Activated T-cell treated with anti-CD3 and anti-CD28 coated beads, Interleukin-2, amount 50 U/mL, for 24 hours (primary cell): ENCODE measurements at regions not wholly inside any gene's neighbourhood (a gene's known extent, or its start where the extent isn't known, plus 50 kb on each side); places are given as distances from the start of the nearest gene placed in this dataset.

ENCODE experiments used
- DNase-seq: peaks from one replicate; pipeline ENCODE4 v3.0.0-alpha.2; 2020
- H3K27ac Mint-ChIP-seq: 2 replicates; pipeline ENCODE4 v1.8.0; 2020; ENCODE audit warnings: mild to moderate bottlenecking, mixed read lengths
- H3K27me3 Mint-ChIP-seq: 2 replicates; pipeline ENCODE4 v1.8.0; 2020; ENCODE audit warnings: mixed read lengths
- H3K36me3 Mint-ChIP-seq: 2 replicates; pipeline ENCODE4 v1.8.0; 2020; ENCODE audit warnings: low read depth, mixed read lengths
- H3K4me1 Mint-ChIP-seq: 2 replicates; pipeline ENCODE4 v1.8.0; 2020; ENCODE audit warnings: low read depth, mixed read lengths
- H3K4me3 Mint-ChIP-seq: 2 replicates; pipeline ENCODE4 v1.8.0; 2020; ENCODE audit warnings: mild to moderate bottlenecking, moderate library complexity, mixed read lengths
- H3K9me3 Mint-ChIP-seq: 2 replicates; pipeline ENCODE4 v1.8.0; 2020; ENCODE audit warnings: mixed read lengths

DNA sequence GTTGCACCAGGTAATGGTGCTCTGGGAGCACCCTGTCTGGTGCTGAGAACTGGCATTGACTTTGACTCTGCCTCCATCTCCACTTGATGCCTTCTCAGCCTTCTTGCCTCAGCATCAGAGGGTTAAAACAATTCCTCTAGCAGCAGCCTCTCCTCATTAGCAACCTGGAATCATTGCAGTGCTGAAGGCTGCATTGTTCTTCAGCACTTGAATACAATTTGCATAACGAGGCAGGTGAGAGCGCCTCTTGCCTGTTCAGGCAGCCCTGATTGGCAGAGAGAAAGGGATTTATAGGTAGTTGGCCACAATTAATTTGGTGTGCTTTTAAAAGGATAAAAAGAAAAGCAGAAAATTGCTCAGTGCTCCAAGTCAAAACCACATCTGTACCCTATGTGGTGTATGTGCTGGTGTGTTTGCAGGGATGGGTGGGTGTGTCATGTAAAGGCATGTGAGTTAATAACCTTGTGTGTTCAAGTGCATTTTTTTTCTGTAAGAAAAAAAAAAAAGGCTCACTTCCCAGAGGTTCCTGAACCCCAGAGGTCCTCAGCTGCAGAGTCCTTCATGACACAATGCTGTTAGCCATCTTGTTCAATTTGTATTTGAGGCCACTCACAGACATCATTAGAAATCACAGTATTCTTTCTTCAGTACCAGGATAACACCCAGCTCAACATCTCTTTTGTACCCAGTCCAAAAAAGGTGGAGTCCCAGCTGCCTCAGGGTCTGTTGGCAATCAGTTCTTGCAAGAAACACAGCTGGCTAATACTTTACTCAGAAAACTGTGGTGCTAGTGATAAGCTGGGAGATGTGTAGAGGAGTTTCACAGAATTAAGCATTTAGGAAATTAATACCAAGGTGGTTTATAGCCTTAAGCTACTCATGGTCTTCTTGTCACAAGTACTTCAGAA lies 385.6 kb downstream of the GRIN2B start:
- no peak overlapping the region for H3K27ac Mint-ChIP-seq
- no peaks in the 10 kb centered on the region for H3K36me3 Mint-ChIP-seq
- H3K9me3 Mint-ChIP-seq: no peaks in the 10 kb centered on the region
- no peak overlapping the region for H3K4me3 Mint-ChIP-seq
- H3K27me3 Mint-ChIP-seq: peaks cover 6% of the 10 kb centered on the region
- no peaks in the 10 kb centered on the region for H3K4me1 Mint-ChIP-seq
- DNase-seq: no peak

GRCh38 chr12:13594731-13595514 lies 386.5 kb downstream of the GRIN2B start:
- Mint-ChIP-seq H3K27me3 (peaks cover 6% of the 10 kb centered on the region), H3K27ac (no peak overlapping the region), H3K4me1 (no peaks in the 10 kb centered on the region), H3K36me3 (no peaks in the 10 kb centered on the region), H3K4me3 (no peak overlapping the region), H3K9me3 (no peaks in the 10 kb centered on the region)
- DNase-seq: no peak

DNA sequence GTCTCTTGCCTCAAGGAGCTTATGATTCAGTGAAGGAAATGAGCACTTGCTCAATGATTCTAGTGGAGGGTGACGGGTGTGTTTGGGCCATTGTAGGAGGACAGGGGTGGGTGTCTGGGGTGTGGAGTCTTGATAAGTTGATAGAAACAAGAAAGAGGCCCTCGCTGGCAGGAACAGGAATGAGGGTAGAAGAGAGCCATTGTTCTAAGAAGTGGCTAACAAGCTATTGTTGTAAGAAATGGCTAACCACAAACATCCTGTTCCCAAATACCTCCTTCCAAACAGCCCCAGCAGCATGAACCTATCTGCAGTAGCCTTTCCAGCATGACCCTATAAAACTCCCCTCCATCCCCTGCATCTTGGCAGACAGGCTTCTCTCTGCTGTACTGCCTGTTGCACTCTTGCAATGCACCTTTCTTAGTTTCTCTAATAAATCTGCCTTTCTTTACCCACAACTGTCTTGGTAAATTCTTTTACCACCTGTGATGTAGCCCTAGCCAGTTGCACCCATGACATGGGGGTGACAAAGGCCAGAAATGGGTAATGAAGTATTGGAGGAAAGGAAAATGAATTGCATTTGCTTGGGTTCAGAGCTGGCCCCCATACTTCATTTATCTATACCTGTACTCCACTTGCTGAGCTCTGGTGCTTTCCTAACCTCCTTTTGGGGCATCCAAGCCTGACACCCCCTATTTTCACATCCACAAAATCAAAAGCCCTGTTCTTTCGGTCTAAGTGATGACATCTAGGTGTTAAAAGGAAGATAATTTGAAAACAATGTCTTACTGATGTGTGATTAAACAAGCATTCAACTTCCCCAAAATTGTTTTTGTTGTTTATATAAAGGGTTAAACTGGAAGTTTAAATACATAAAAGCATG lies 389.1 kb downstream of the GRIN2B start:
- DNase-seq: no peak
- Mint-ChIP-seq H3K9me3 (no peaks in the 10 kb centered on the region), H3K4me1 (no peaks in the 10 kb centered on the region), H3K27me3 (no peaks in the 10 kb centered on the region), H3K27ac (no peak overlapping the region), H3K4me3 (no peak overlapping the region), H3K36me3 (no peaks in the 10 kb centered on the region)

DNA sequence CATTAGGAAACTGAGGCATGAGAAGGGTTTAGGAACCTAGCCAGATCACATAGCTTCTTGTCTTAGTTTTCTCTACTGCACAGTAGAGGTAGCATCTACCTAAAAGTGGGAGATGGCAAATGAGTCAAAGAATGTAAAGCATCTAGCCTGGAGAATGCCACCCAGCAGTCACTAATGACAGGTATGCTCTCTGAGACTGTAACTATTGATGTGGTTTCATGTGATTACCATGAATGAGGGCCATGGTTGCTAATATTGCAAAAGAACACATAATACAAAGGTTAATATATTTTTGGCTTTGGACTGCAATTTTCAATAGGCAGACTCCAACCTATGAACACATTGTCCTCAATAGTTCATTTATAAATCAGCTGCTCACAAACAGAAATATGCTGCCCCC lies 389.9 kb downstream of the GRIN2B start:
- H3K27me3 Mint-ChIP-seq: no peaks in the 10 kb centered on the region
- no peaks in the 10 kb centered on the region for H3K4me1 Mint-ChIP-seq
- H3K4me3 Mint-ChIP-seq: no peak overlapping the region
- H3K36me3 Mint-ChIP-seq: no peaks in the 10 kb centered on the region
- no peaks in the 10 kb centered on the region for H3K9me3 Mint-ChIP-seq
- no peak for DNase-seq
- no peak overlapping the region for H3K27ac Mint-ChIP-seq

DNA sequence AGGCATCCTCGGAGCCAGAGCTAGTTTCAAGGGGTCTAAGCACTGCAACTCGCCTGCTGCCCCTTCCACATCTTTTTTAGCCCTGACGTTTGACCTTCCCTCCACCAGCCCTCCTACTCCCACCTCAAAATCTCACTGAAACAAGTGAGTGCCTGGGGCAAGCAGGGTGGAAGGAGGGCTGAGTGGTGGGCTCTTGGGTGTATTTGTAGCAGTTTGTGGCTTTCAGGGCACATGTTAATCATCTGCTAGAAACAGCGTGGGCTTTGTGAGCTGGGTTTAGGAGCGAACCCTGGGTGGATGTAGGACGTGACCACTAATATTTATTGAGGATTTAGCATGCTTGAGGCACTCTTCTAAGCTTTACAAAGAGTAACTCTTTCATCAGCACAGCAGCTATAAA lies 390.3 kb downstream of the GRIN2B start:
- Mint-ChIP-seq H3K4me3 (no peak overlapping the region), H3K4me1 (no peaks in the 10 kb centered on the region), H3K9me3 (no peaks in the 10 kb centered on the region), H3K27ac (no peak overlapping the region), H3K36me3 (no peaks in the 10 kb centered on the region), H3K27me3 (no peaks in the 10 kb centered on the region)
- DNase-seq: no peak

DNA sequence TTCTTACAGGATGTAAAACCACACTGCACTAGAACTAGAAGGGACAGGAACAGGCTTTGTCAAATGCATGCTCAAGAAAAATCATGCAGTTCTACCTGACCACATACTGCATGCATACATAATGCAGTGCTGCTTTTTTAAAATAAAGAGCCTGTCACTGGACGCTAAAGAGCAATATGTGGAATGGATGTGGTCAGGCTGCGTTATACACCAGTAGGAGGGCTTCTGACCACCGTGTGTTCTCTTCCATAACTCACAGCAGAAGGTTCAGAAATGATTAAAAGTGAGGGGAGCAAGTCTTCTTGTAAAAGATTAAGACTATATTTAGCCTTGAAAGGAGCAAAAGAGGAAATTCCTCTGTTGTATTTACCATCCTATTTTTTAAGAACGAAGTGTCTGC lies 392.0 kb downstream of the EMP1 start:
- no peak overlapping the region for H3K27ac Mint-ChIP-seq
- H3K36me3 Mint-ChIP-seq: no peaks in the 10 kb centered on the region
- no peaks in the 10 kb centered on the region for H3K4me1 Mint-ChIP-seq
- no peak overlapping the region for H3K4me3 Mint-ChIP-seq
- H3K27me3 Mint-ChIP-seq: no peaks in the 10 kb centered on the region
- no peaks in the 10 kb centered on the region for H3K9me3 Mint-ChIP-seq
- DNase-seq: no peak

GRCh38 chr12:13587721-13588390 lies 391.3 kb downstream of the EMP1 start:
- no peaks in the 10 kb centered on the region for H3K9me3 Mint-ChIP-seq
- no peak overlapping the region for H3K27ac Mint-ChIP-seq
- H3K36me3 Mint-ChIP-seq: no peaks in the 10 kb centered on the region
- DNase-seq: no peak
- no peak overlapping the region for H3K4me3 Mint-ChIP-seq
- H3K4me1 Mint-ChIP-seq: no peaks in the 10 kb centered on the region
- no peaks in the 10 kb centered on the region for H3K27me3 Mint-ChIP-seq

DNA sequence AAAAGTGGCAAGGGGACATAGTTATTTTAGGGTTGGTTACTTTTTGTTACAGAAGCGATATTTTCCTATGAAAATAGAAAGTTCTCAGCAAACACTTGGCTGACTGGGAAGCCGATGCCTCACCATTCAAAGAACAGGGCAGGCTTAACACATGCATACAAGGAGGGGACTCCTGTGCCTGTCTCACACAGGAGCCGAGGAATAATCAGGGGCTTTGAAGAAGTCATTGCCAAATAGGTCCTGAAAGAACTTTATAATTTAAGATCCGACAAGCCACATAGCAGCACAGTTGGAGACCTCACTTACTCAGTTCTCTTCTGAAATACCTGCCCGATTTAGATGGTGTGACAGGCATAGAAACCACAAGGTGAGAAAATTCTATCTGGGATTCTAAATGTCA lies 389.8 kb downstream of the EMP1 start:
- H3K4me3 Mint-ChIP-seq: no peak overlapping the region
- no peaks in the 10 kb centered on the region for H3K9me3 Mint-ChIP-seq
- H3K27ac Mint-ChIP-seq: no peak overlapping the region
- no peak for DNase-seq
- no peaks in the 10 kb centered on the region for H3K4me1 Mint-ChIP-seq
- no peaks in the 10 kb centered on the region for H3K27me3 Mint-ChIP-seq
- H3K36me3 Mint-ChIP-seq: no peaks in the 10 kb centered on the region

- no peak for DNase-seq
- Mint-ChIP-seq H3K4me1 (no peaks in the 10 kb centered on the region), H3K27me3 (no peaks in the 10 kb centered on the region), H3K9me3 (no peaks in the 10 kb centered on the region), H3K4me3 (no peak overlapping the region), H3K36me3 (no peaks in the 10 kb centered on the region), H3K27ac (no peak overlapping the region)
Observed at GRCh38 chr12:13584541-13584940, 388.0 kb downstream of the EMP1 start.

DNA sequence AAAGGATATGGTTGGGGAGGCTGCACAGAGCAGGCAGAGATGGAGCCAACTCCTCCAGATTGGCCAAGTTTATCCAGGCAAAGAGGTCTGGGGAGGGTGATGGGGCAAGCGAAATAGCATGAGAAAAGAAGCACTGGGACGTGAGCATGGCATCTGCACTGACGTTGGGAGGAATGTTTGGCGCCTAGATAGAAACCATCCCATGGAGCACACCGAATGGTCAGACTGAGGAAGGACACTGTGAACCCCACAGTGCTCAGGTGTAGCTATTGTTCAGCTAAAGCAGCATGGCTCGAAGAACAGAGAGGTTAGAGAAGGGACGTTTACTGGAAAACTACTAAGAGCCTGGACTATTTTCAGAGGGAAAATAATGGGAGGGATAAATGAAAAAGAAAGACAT lies 387.1 kb downstream of the EMP1 start:
- H3K4me1 Mint-ChIP-seq: no peaks in the 10 kb centered on the region
- no peak overlapping the region for H3K27ac Mint-ChIP-seq
- H3K4me3 Mint-ChIP-seq: no peak overlapping the region

DNA sequence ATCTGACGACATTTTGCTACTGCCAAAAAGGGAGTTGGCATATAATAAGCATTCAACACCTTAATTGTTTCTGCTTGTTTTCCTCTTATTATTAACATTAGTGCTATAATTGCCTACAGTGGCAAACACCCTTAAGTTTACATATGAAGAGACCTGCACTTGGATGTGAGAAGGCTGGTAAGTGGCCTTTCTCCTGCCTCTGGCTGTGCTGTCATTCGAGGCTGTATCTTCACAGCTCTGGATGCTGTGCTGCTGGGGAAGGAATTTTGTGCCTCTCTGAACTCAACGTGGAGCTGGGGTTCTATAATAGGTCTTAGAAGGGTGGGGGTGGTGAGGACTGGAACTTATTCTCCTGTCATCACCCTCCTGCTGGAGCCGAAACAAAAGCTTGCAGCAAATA lies 385.9 kb downstream of the EMP1 start:
- no peak overlapping the region for H3K4me3 Mint-ChIP-seq
- DNase-seq: no peak
- H3K27ac Mint-ChIP-seq: no peak overlapping the region
- no peaks in the 10 kb centered on the region for H3K36me3 Mint-ChIP-seq
- H3K9me3 Mint-ChIP-seq: no peaks in the 10 kb centered on the region
- H3K27me3 Mint-ChIP-seq: no peaks in the 10 kb centered on the region
- H3K4me1 Mint-ChIP-seq: no peaks in the 10 kb centered on the region

More for the DNA sequence above, 387.1 kb downstream of the EMP1 start:
- DNase-seq: no peak
- H3K9me3 Mint-ChIP-seq: no peaks in the 10 kb centered on the region
- no peaks in the 10 kb centered on the region for H3K36me3 Mint-ChIP-seq
- H3K27me3 Mint-ChIP-seq: no peaks in the 10 kb centered on the region

DNA sequence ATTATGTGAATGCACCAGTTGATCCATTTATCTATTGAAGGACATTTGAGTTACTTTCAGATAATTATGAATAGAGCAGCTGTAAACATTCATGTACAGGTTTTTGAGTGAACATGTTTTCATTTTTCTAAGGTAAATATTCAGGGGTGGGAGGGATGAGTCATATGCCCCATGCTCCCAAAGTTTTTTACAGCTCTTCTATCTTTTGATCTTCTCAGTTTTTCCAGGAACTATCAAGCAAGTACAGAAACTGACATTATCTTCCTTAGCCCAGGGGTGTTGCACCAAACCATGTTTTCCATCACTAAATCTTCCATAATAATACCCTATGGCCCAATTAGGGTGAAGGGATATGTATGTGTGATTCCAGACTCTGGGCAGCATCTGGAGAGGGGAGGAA lies 384.5 kb downstream of the EMP1 start:
- Mint-ChIP-seq H3K27ac (no peak overlapping the region), H3K4me1 (no peaks in the 10 kb centered on the region), H3K36me3 (no peaks in the 10 kb centered on the region), H3K4me3 (no peak overlapping the region), H3K9me3 (no peaks in the 10 kb centered on the region), H3K27me3 (no peaks in the 10 kb centered on the region)
- DNase-seq: no peak

DNA sequence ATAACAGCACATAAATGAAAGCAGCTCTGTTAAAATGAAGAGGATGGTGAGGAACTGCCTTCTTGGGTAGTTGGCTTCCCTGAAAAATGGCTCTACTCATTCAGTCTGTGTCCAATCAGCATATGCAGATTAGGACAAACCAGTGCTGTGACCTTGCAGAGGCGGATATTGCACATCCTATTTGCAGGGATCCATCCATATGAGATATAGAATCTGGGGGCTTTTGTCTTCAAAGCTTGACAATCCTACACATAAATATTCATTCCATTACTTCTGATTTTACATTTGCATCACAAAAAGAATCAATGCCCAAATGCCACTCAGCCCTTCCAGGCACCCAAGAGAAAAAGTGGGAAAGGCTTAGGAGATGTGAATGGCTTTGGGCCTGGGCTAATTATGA lies 383.7 kb downstream of the EMP1 start:
- Mint-ChIP-seq H3K27me3 (no peaks in the 10 kb centered on the region), H3K4me1 (no peaks in the 10 kb centered on the region), H3K4me3 (no peak overlapping the region), H3K36me3 (no peaks in the 10 kb centered on the region), H3K9me3 (no peaks in the 10 kb centered on the region), H3K27ac (no peak overlapping the region)
- no peak for DNase-seq

DNA sequence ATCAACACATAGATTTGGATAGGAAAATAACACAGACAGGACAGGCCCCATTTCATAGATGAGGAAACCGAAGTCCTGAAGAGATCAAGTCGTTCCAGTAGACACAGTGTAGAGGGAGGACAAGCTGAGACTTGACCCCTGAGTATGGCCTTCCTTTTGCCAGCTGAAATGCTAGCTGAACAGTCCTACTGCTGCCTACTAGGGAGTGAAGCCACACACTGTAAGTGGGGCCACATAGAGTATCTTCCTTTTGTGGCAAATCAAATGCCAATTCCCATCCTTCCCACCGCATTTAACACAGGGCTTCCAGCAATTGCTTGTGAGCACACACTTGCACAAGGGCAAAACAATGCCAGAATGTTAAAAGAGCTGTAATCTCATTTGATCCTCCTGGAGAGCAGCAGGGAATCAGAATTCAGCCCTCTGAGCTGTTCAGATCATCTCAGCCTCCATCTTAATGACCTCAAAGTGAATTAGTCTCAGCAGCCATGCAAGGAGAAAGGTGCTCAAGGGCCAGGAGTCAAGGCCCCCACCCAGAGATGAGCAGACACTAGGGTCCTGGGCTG lies 380.5 kb downstream of the EMP1 start:
- Mint-ChIP-seq H3K4me3 (no peak overlapping the region), H3K36me3 (no peaks in the 10 kb centered on the region), H3K9me3 (no peaks in the 10 kb centered on the region), H3K27ac (no peak overlapping the region), H3K27me3 (no peaks in the 10 kb centered on the region), H3K4me1 (no peaks in the 10 kb centered on the region)
- no peak for DNase-seq
